Thymus (tissue), 11 donors: ENCODE measurements at regions not wholly inside any gene's neighbourhood (a gene's known extent, or its start where the extent isn't known, plus 50 kb on each side); places are given as distances from the start of the nearest gene placed in this dataset.

Source experiments
- DNase-seq, 9 donors: peaks; one replicate each; pipeline ENCODE4 v3.0.0-alpha.2; 2013; ENCODE audit warnings: low spot score in 9 of 9, low read depth in 6 of 9, missing footprints in 1 of 9
- H3K27ac ChIP-seq, 2 donors: one replicate each; pipeline ENCODE4 v1.5.1; 2013; ENCODE audit warnings: control low read depth in 1 of 2, low read depth in 1 of 2, low read length in 1 of 2, mild to moderate bottlenecking in 1 of 2, moderate library complexity in 1 of 2
- H3K27me3 ChIP-seq, 2 donors: one replicate each; pipeline ENCODE4 v1.5.1; 2013; ENCODE audit warnings: low read length in 1 of 2; ENCODE audit not compliant: control insufficient read depth in 2 of 2, insufficient read depth in 1 of 2
- H3K36me3 ChIP-seq, 2 donors: one replicate each; pipeline ENCODE4 v1.5.1; 2013; ENCODE audit warnings: low read length in 1 of 2, mild to moderate bottlenecking in 1 of 2, moderate library complexity in 1 of 2; ENCODE audit not compliant: control insufficient read depth in 2 of 2, insufficient read depth in 2 of 2
- H3K4me1 ChIP-seq, 2 donors: one replicate each; pipeline ENCODE4 v1.5.1; 2013; ENCODE audit warnings: low read length in 2 of 2; ENCODE audit not compliant: control insufficient read depth in 2 of 2, insufficient read depth in 2 of 2
- H3K4me3 ChIP-seq, 2 donors: one replicate each; pipeline ENCODE4 v1.5.1; 2013; ENCODE audit warnings: low read length in 2 of 2, control low read depth in 1 of 2, mild to moderate bottlenecking in 1 of 2
- H3K9me3 ChIP-seq, 2 donors: one replicate each; pipeline ENCODE4 v1.5.1; 2013; ENCODE audit warnings: low read length in 1 of 2, mild to moderate bottlenecking in 1 of 2; ENCODE audit not compliant: control insufficient read depth in 2 of 2, insufficient read depth in 1 of 2
- WGBS: extraction: QIAGEN DNeasy Blood & Tissue Kit; methylation state at CpG from one replicate; pipeline ENCODE4 v1.1.7; 2013; 5-methylcytosine and 5-hydroxymethylcytosine counted together
- donor health status: healthy.

- H3K9me3 ChIP-seq = no peaks in the 10 kb centered on the region
- H3K27me3 ChIP-seq = no peaks in the 10 kb centered on the region
- H3K4me3 ChIP-seq = no peak overlapping the region
- no peak for DNase-seq
- no peak overlapping the region for H3K27ac ChIP-seq
- WGBS = 73% methylated on average over 5 of the region's 5 CpGs
- no peaks in the 10 kb centered on the region for H3K36me3 ChIP-seq
- no peaks in the 10 kb centered on the region for H3K4me1 ChIP-seq
Observed at GRCh38 chr15:62972814-62973213, 69.7 kb upstream of the TPM1 start.

- DNase-seq = no peak
- 72% methylated on average over 8 of the region's 8 CpGs for WGBS
- Histone ChIP-seq H3K4me3 (no peak overlapping the region), H3K27ac (no peak overlapping the region), H3K27me3 (no peaks in the 10 kb centered on the region), H3K4me1 (no peaks in the 10 kb centered on the region), H3K9me3 (no peaks in the 10 kb centered on the region), H3K36me3 (no peaks in the 10 kb centered on the region)
Observed at GRCh38 chr15:62975515-62975914, 67.0 kb upstream of the TPM1 start.

GRCh38 chr15:62976301-62976881, 66.2 kb upstream of the TPM1 start:
- no peaks in the 10 kb centered on the region for H3K27me3 ChIP-seq
- H3K4me1 ChIP-seq = no peaks in the 10 kb centered on the region
- H3K4me3 ChIP-seq = no peak overlapping the region
- WGBS = 84% methylated on average over 2 of the region's 2 CpGs
- H3K9me3 ChIP-seq = no peaks in the 10 kb centered on the region
- no peaks in the 10 kb centered on the region for H3K36me3 ChIP-seq
- H3K27ac ChIP-seq = no peak overlapping the region
- DNase-seq = no peak

GRCh38 chr15:62977952-62978811, 64.4 kb upstream of the TPM1 start:
- no peaks in the 10 kb centered on the region for H3K9me3 ChIP-seq
- no peaks in the 10 kb centered on the region for H3K4me1 ChIP-seq
- H3K27ac ChIP-seq = no peak overlapping the region
- H3K36me3 ChIP-seq = no peaks in the 10 kb centered on the region
- peaks cover 0 to 2% of the 10 kb centered on the region in 2 donors for H3K27me3 ChIP-seq
- 93% methylated on average over 8 of the region's 8 CpGs for WGBS
- DNase-seq = no peak
- H3K4me3 ChIP-seq = no peak overlapping the region

- Histone ChIP-seq H3K4me1 (no peaks in the 10 kb centered on the region), H3K36me3 (no peaks in the 10 kb centered on the region), H3K4me3 (no peak overlapping the region), H3K9me3 (no peaks in the 10 kb centered on the region), H3K27ac (no peak overlapping the region), H3K27me3 (peaks cover 0 to 2% of the 10 kb centered on the region in 2 donors)
- WGBS = 93% methylated on average over 1 of the region's 1 CpG
- DNase-seq = no peak
Observed at GRCh38 chr15:62979252-62979651, 63.3 kb upstream of the TPM1 start.

- WGBS = 69% methylated on average over 3 of the region's 3 CpGs
- Histone ChIP-seq H3K4me3 (no peak overlapping the region), H3K9me3 (no peaks in the 10 kb centered on the region), H3K27me3 (peaks cover 0 to 5% of the 10 kb centered on the region in 2 donors), H3K4me1 (no peaks in the 10 kb centered on the region), H3K27ac (no peak overlapping the region), H3K36me3 (no peaks in the 10 kb centered on the region)
- no peak for DNase-seq
Observed at GRCh38 chr15:62981071-62981470, 61.5 kb upstream of the TPM1 start.

GRCh38 chr15:62983956-62984355, 58.6 kb upstream of the TPM1 start:
- no peaks in the 10 kb centered on the region for H3K36me3 ChIP-seq
- no peaks in the 10 kb centered on the region for H3K9me3 ChIP-seq
- no peak overlapping the region for H3K4me3 ChIP-seq
- no peak for DNase-seq
- peaks cover 0 to 9% of the 10 kb centered on the region in 2 donors for H3K27me3 ChIP-seq
- WGBS = 62% methylated on average over 8 of the region's 8 CpGs
- no peaks in the 10 kb centered on the region for H3K4me1 ChIP-seq
- no peak overlapping the region for H3K27ac ChIP-seq

GRCh38 chr15:62985768-62986167, 56.8 kb upstream of the TPM1 start:
- WGBS = 90% methylated on average over 6 of the region's 6 CpGs
- Histone ChIP-seq H3K27ac (no peak overlapping the region), H3K36me3 (no peaks in the 10 kb centered on the region), H3K27me3 (peaks cover 0 to 9% of the 10 kb centered on the region in 2 donors), H3K9me3 (no peaks in the 10 kb centered on the region), H3K4me3 (no peak overlapping the region), H3K4me1 (no peaks in the 10 kb centered on the region)
- DNase-seq = no peak

GRCh38 chr15:62986948-62987347, 55.6 kb upstream of the TPM1 start:
- Histone ChIP-seq H3K36me3 (no peaks in the 10 kb centered on the region), H3K9me3 (no peaks in the 10 kb centered on the region), H3K27ac (no peak overlapping the region), H3K4me3 (no peak overlapping the region), H3K27me3 (peaks cover 0 to 9% of the 10 kb centered on the region in 2 donors), H3K4me1 (no peaks in the 10 kb centered on the region)
- 91% methylated on average over 7 of the region's 7 CpGs for WGBS
- DNase-seq = no peak
